Hepatocyte (in vitro differentiated cells): ENCODE measurements at regions not wholly inside any gene's neighbourhood (a gene's known extent, or its start where the extent isn't known, plus 50 kb on each side); places are given as distances from the start of the nearest gene placed in this dataset.

Experiments used
- EZH2 ChIP-seq: fragments of 200-600 bp; sonication (generic); IDR thresholded peaks from 2 replicates; pipeline ENCODE4 v1.6.1; 2016; ENCODE audit warnings: antibody characterized with exemption, mild to moderate bottlenecking, borderline replicate concordance
- EZH2phosphoT487 ChIP-seq: fragments of 200-600 bp; sonication (generic); IDR thresholded peaks from one replicate; pipeline ENCODE4 v1.6.1; 2018; ENCODE audit warnings: antibody characterized with exemption, mild to moderate bottlenecking, low read depth, moderate library complexity; ENCODE audit not compliant: unreplicated experiment, severe bottlenecking
- TF ChIP-seq, protein P1 (sequence below): fragments of 200-600 bp; sonication (generic); IDR thresholded peaks from 2 replicates; pipeline ENCODE4 v1.5.1; 2016; ENCODE audit warnings: antibody characterized with exemption, mild to moderate bottlenecking; ENCODE audit not compliant: poor library complexity

DNA sequence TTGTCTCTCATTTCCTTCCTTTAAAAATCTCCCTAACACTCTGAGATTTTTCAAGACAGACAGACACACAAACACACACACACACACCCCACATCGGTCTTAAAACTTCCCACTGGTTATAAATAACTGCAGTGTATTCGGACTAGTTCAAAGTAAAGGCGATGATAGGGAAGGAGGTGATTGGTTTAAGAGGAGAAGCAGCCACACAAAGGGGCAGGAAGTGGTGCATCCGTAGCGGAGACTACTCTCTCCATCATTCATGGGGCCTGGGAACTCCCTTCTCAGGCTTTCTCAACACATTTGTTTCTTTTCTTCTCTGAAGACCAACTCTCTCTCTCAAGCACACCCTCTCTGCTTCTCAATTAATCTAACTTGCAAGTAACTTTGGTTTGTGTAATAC, 149.1 kb upstream of the DPP10 start:
- TF ChIP-seq, protein P1, sequence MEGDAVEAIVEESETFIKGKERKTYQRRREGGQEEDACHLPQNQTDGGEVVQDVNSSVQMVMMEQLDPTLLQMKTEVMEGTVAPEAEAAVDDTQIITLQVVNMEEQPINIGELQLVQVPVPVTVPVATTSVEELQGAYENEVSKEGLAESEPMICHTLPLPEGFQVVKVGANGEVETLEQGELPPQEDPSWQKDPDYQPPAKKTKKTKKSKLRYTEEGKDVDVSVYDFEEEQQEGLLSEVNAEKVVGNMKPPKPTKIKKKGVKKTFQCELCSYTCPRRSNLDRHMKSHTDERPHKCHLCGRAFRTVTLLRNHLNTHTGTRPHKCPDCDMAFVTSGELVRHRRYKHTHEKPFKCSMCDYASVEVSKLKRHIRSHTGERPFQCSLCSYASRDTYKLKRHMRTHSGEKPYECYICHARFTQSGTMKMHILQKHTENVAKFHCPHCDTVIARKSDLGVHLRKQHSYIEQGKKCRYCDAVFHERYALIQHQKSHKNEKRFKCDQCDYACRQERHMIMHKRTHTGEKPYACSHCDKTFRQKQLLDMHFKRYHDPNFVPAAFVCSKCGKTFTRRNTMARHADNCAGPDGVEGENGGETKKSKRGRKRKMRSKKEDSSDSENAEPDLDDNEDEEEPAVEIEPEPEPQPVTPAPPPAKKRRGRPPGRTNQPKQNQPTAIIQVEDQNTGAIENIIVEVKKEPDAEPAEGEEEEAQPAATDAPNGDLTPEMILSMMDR: no peak
- TF ChIP-seq EZH2phosphoT487 (no peak), EZH2 (no peak)
